SK-N-SH treated with all-trans-retinoic acid at 6 μM for 48 hours (cell line): ENCODE measurements at regions not wholly inside any gene's neighbourhood (a gene's known extent, or its start where the extent isn't known, plus 50 kb on each side); places are given as distances from the start of the nearest gene placed in this dataset.

ENCODE experiments used
- ARNTL ChIP-seq: fragments of 450-650 bp; formaldehyde crosslinking; IDR thresholded peaks from 2 replicates; pipeline ENCODE4 v1.5.0; 2020; ENCODE audit warnings: low read depth, mild to moderate bottlenecking, moderate library complexity, borderline replicate concordance
- ESRRG ChIP-seq: fragments of 250-450 bp; sonication (Bioruptor Pico); IDR thresholded peaks from 2 replicates; pipeline ENCODE4 v1.6.1; 2021; ENCODE audit warnings: mild to moderate bottlenecking
- GLIS3 ChIP-seq: fragments of 250-450 bp; sonication (Bioruptor Pico); IDR thresholded peaks from 2 replicates; pipeline ENCODE4 v1.5.0; 2020; ENCODE audit warnings: mild to moderate bottlenecking, moderate library complexity
- PPARA ChIP-seq: fragments of 250-450 bp; sonication (Bioruptor Pico); IDR thresholded peaks from 2 replicates; pipeline ENCODE4 v1.5.0; 2020; ENCODE audit warnings: mild to moderate bottlenecking, borderline replicate concordance
- RARB ChIP-seq: fragments of 250-450 bp; sonication (Bioruptor Pico); IDR thresholded peaks from 2 replicates; pipeline ENCODE4 v1.8.0; 2021; ENCODE audit warnings: mild to moderate bottlenecking, moderate library complexity
- SNAI2 ChIP-seq: fragments of 250-450 bp; sonication (Bioruptor Pico); IDR thresholded peaks from 2 replicates; pipeline ENCODE4 v1.5.0; 2020; ENCODE audit warnings: mild to moderate bottlenecking, moderate library complexity
- TOX ChIP-seq: fragments of 250-450 bp; sonication (Bioruptor Pico); IDR thresholded peaks from 2 replicates; pipeline ENCODE4 v1.8.0; 2021; ENCODE audit warnings: mild to moderate bottlenecking, moderate library complexity, borderline replicate concordance
- ZC3H10 ChIP-seq: fragments of 250-450 bp; sonication (Bioruptor Pico); IDR thresholded peaks from 2 replicates; pipeline ENCODE4 v1.5.1; 2021; ENCODE audit warnings: mild to moderate bottlenecking, moderate library complexity
- ZFP3 ChIP-seq: fragments of 250-450 bp; sonication (Bioruptor Pico); IDR thresholded peaks from 2 replicates; pipeline ENCODE4 v1.5.0; 2020; ENCODE audit warnings: mild to moderate bottlenecking, moderate library complexity
- ZFP30 ChIP-seq: fragments of 450-650 bp; formaldehyde crosslinking; IDR thresholded peaks from 2 replicates; pipeline ENCODE4 v1.5.0; 2022; ENCODE audit warnings: mild to moderate bottlenecking, moderate library complexity
- ZNF565 ChIP-seq: fragments of 450-650 bp; formaldehyde crosslinking; conservative IDR thresholded peaks from 2 replicates; pipeline ENCODE4 v1.5.0; 2020; ENCODE audit warnings: low read depth, mild to moderate bottlenecking, moderate library complexity
- TF ChIP-seq, protein P1 (sequence below): fragments of 250-450 bp; sonication (Bioruptor Pico); IDR thresholded peaks from 2 replicates; pipeline ENCODE4 v1.5.1; 2020; ENCODE audit warnings: low read depth, mild to moderate bottlenecking, moderate library complexity
- TF ChIP-seq, protein P2 (sequence below): fragments of 250-450 bp; sonication (Bioruptor Pico); IDR thresholded peaks from 2 replicates; pipeline ENCODE4 v1.8.0; 2021; ENCODE audit warnings: low read depth, mild to moderate bottlenecking, moderate library complexity, borderline replicate concordance
- TF ChIP-seq, protein P3 (sequence below): fragments of 250-450 bp; sonication (Bioruptor Pico); IDR thresholded peaks from 2 replicates; pipeline ENCODE4 v1.8.0; 2020; ENCODE audit warnings: mild to moderate bottlenecking, moderate library complexity, borderline replicate concordance

DNA sequence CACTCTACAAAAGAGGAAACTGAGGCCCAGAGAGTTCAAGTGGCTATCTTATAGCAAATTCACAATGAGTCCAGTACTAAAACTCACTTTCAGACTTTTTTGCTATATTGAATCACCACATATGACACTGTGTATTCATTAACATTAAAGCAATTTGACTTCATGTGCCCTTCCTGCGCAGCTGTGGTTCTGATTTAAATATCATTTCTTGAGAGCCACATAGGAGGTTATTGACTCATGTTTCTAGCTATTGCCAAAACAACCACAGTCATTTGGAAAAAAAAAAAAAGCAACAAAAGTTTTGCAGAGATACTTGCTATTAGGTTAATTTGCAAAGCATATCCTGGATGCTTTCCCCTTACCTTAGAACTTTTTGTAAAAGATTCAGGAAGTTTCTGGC, 341.2 kb downstream of the PIK3C3 start:
- TF ChIP-seq ZC3H10 (CRISPR knock-in tag): no peak
- TF ChIP-seq, protein P1, sequence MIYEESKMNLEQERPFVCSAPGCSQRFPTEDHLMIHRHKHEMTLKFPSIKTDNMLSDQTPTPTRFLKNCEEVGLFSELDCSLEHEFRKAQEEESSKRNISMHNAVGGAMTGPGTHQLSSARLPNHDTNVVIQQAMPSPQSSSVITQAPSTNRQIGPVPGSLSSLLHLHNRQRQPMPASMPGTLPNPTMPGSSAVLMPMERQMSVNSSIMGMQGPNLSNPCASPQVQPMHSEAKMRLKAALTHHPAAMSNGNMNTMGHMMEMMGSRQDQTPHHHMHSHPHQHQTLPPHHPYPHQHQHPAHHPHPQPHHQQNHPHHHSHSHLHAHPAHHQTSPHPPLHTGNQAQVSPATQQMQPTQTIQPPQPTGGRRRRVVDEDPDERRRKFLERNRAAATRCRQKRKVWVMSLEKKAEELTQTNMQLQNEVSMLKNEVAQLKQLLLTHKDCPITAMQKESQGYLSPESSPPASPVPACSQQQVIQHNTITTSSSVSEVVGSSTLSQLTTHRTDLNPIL (CRISPR knock-in tag): no peak
- TF ChIP-seq, protein P2, sequence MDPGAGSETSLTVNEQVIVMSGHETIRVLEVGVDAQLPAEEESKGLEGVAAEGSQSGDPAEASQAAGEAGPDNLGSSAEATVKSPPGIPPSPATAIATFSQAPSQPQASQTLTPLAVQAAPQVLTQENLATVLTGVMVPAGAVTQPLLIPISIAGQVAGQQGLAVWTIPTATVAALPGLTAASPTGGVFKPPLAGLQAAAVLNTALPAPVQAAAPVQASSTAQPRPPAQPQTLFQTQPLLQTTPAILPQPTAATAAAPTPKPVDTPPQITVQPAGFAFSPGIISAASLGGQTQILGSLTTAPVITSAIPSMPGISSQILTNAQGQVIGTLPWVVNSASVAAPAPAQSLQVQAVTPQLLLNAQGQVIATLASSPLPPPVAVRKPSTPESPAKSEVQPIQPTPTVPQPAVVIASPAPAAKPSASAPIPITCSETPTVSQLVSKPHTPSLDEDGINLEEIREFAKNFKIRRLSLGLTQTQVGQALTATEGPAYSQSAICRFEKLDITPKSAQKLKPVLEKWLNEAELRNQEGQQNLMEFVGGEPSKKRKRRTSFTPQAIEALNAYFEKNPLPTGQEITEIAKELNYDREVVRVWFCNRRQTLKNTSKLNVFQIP (CRISPR knock-in tag): no peak
- no peak for TF ChIP-seq ZFP3 (CRISPR knock-in tag)
- no peak for TF ChIP-seq ARNTL (CRISPR knock-in tag)
- no peak for TF ChIP-seq TOX (CRISPR knock-in tag)
- no peak for TF ChIP-seq PPARA
- TF ChIP-seq, protein P3, sequence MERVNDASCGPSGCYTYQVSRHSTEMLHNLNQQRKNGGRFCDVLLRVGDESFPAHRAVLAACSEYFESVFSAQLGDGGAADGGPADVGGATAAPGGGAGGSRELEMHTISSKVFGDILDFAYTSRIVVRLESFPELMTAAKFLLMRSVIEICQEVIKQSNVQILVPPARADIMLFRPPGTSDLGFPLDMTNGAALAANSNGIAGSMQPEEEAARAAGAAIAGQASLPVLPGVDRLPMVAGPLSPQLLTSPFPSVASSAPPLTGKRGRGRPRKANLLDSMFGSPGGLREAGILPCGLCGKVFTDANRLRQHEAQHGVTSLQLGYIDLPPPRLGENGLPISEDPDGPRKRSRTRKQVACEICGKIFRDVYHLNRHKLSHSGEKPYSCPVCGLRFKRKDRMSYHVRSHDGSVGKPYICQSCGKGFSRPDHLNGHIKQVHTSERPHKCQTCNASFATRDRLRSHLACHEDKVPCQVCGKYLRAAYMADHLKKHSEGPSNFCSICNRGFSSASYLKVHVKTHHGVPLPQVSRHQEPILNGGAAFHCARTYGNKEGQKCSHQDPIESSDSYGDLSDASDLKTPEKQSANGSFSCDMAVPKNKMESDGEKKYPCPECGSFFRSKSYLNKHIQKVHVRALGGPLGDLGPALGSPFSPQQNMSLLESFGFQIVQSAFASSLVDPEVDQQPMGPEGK (CRISPR knock-in tag): no peak
- no peak for TF ChIP-seq ZFP30 (CRISPR knock-in tag)
- TF ChIP-seq ZNF565 (CRISPR knock-in tag): no peak
- no peak for TF ChIP-seq RARB (CRISPR knock-in tag)
- no peak for TF ChIP-seq SNAI2 (CRISPR knock-in tag)
- no peak for TF ChIP-seq GLIS3 (CRISPR knock-in tag)
- TF ChIP-seq ESRRG (CRISPR knock-in tag): no peak
